GM18519 (cell line): ENCODE measurements at regions not wholly inside any gene's neighbourhood (a gene's known extent, or its start where the extent isn't known, plus 50 kb on each side); places are given as distances from the start of the nearest gene placed in this dataset.
"Not testable (repeated sequence)": the region's sequence is repeated elsewhere in the genome, so short reads cannot be mapped to it uniquely, and the experiment has no call there.

Experiments
- ATAC-seq: cut with Tn5 transposase; IDR thresholded peaks from one replicate; pipeline ENCODE4 v1.9.1; 2021; ENCODE audit warnings: mild to moderate bottlenecking, moderate library complexity; ENCODE audit not compliant: unreplicated experiment, low FRiP score

GRCh38 chr12:47610686-47611252, 95.1 kb downstream of the RPAP3 start:
- no peak for ATAC-seq

GRCh38 chr12:47609806-47610205, 96.0 kb downstream of the RPAP3 start:
- ATAC-seq: no peak

- ATAC-seq: not testable (repeated sequence)
These were observed 97.2 kb downstream of the RPAP3 start for GRCh38 chr12:47608671-47609070.

GRCh38 chr12:47604221-47604873, 101.5 kb downstream of the RPAP3 start:
- ATAC-seq: no peak

- no peak for ATAC-seq
These were observed 102.8 kb downstream of the RPAP3 start for GRCh38 chr12:47602949-47603558.

- no peak for ATAC-seq
These were observed 103.5 kb downstream of the RPAP3 start for GRCh38 chr12:47602325-47602724.

GRCh38 chr12:47601071-47601470, 104.8 kb downstream of the RPAP3 start:
- no peak for ATAC-seq

- ATAC-seq: no peak
These were observed 114.0 kb downstream of the RPAP3 start for GRCh38 chr12:47591795-47592194.

- no peak for ATAC-seq
These were observed 114.5 kb downstream of the RPAP3 start for GRCh38 chr12:47591361-47591791.

- no peak for ATAC-seq
These were observed 115.0 kb downstream of the RPAP3 start for GRCh38 chr12:47590771-47591360.

- no peak for ATAC-seq
These were observed 118.7 kb downstream of the RPAP3 start for GRCh38 chr12:47586952-47587669.

GRCh38 chr12:47585507-47585906, 120.3 kb downstream of the RPAP3 start:
- no peak for ATAC-seq

GRCh38 chr12:47578836-47579235, 127.0 kb downstream of the RPAP3 start:
- no peak for ATAC-seq

- no peak for ATAC-seq
These were observed 128.4 kb downstream of the RPAP3 start for GRCh38 chr12:47577206-47577989.

- ATAC-seq: no peak
These were observed 129.4 kb downstream of the RPAP3 start for GRCh38 chr12:47576289-47576945.

GRCh38 chr12:47574252-47575021, 131.4 kb downstream of the RPAP3 start:
- no peak for ATAC-seq

- no peak for ATAC-seq
These were observed 132.6 kb downstream of the RPAP3 start for GRCh38 chr12:47573146-47573659.

- ATAC-seq: no peak
These were observed 135.7 kb downstream of the RPAP3 start for GRCh38 chr12:47570151-47570550.

- no peak for ATAC-seq
These were observed 143.6 kb downstream of the RPAP3 start for GRCh38 chr12:47562201-47562600.
